ENCODE measurements at regions not wholly inside any gene's neighbourhood (a gene's known extent, or its start where the extent isn't known, plus 50 kb on each side); places are given as distances from the start of the nearest gene placed in this dataset.

GRCh38 chr11:123254357-123254756 is 59.3 kb upstream of the CLMP start:
- no peak for DNase-seq (ENCODE audit: extremely low spot score in 2 of 2)
- no peak for TF ChIP-seq POLR2A (IDR thresholded peaks at IDR 0.05)
- TF ChIP-seq CTCF (IDR thresholded peaks at IDR 0.05) = no peak
- TF ChIP-seq POLR2AphosphoS5 (IDR thresholded peaks at IDR 0.05; ENCODE audit: insufficient read depth in 1 of 2, low read depth in 1 of 2) = no peak
- intact Hi-C loops (cut with DNase I) = no loop called here

GRCh38 chr11:123253911-123254310 is 58.9 kb upstream of the CLMP start:
- H3K4me1 ChIP-seq = no peaks in the 10 kb centered on the region
- no peaks in the 10 kb centered on the region for H3K9me3 ChIP-seq
- intact Hi-C loops (cut with DNase I) = no loop called here
- peak overlapping the region; percentile 62 for H3K27ac ChIP-seq
- H3K27me3 ChIP-seq = no peaks in the 10 kb centered on the region
- TF ChIP-seq CTCF (IDR thresholded peaks at IDR 0.05) (no peak), POLR2A (IDR thresholded peaks at IDR 0.05) (no peak), POLR2AphosphoS5 (IDR thresholded peaks at IDR 0.05; ENCODE audit: insufficient read depth in 1 of 2, low read depth in 1 of 2) (no peak)
- H3K4me3 ChIP-seq = no peak overlapping the region
- DNase-seq (ENCODE audit: extremely low spot score in 2 of 2) = no peak
- H3K36me3 ChIP-seq = no peaks in the 10 kb centered on the region

More at GRCh38 chr11:123254357-123254756, 59.3 kb upstream of the CLMP start:
- Histone ChIP-seq H3K4me3 (no peak overlapping the region), H3K9me3 (no peaks in the 10 kb centered on the region), H3K27me3 (no peaks in the 10 kb centered on the region), H3K27ac (peak overlapping the region; percentile 29), H3K36me3 (no peaks in the 10 kb centered on the region), H3K4me1 (no peaks in the 10 kb centered on the region)

GRCh38 chr11:123253223-123253622 is 58.2 kb upstream of the CLMP start:
- no peak overlapping the region for H3K4me3 ChIP-seq
- no peak for TF ChIP-seq POLR2A (IDR thresholded peaks at IDR 0.05)
- no peak for TF ChIP-seq CTCF (IDR thresholded peaks at IDR 0.05)
- TF ChIP-seq POLR2AphosphoS5 (IDR thresholded peaks at IDR 0.05; ENCODE audit: insufficient read depth in 1 of 2, low read depth in 1 of 2) = no peak
- H3K36me3 ChIP-seq = no peaks in the 10 kb centered on the region
- H3K27ac ChIP-seq = peak overlapping the region; percentile 62
- H3K9me3 ChIP-seq = no peaks in the 10 kb centered on the region
- H3K4me1 ChIP-seq = no peaks in the 10 kb centered on the region
- intact Hi-C loops (cut with DNase I) = no loop called here
- H3K27me3 ChIP-seq = no peaks in the 10 kb centered on the region
- DNase-seq (ENCODE audit: extremely low spot score in 2 of 2) = no peak

- Histone ChIP-seq H3K36me3 (no peaks in the 10 kb centered on the region), H3K27me3 (no peaks in the 10 kb centered on the region), H3K4me3 (no peak overlapping the region), H3K9me3 (no peaks in the 10 kb centered on the region), H3K27ac (peak overlapping the region; percentile 52), H3K4me1 (no peaks in the 10 kb centered on the region)
- no peak for TF ChIP-seq POLR2AphosphoS5 (IDR thresholded peaks at IDR 0.05; ENCODE audit: insufficient read depth in 1 of 2, low read depth in 1 of 2)
- TF ChIP-seq POLR2A (IDR thresholded peaks at IDR 0.05) = no peak
- no peak for TF ChIP-seq CTCF (IDR thresholded peaks at IDR 0.05)
- intact Hi-C loops (cut with DNase I) = no loop called here
- no peak for DNase-seq (ENCODE audit: extremely low spot score in 2 of 2)
Measured at GRCh38 chr11:123251657-123252344, 56.8 kb upstream of the CLMP start.

- H3K27ac ChIP-seq = peak overlapping the region; percentile 52
- no peaks in the 10 kb centered on the region for H3K27me3 ChIP-seq
- no peaks in the 10 kb centered on the region for H3K9me3 ChIP-seq
- TF ChIP-seq POLR2A (IDR thresholded peaks at IDR 0.05) (no peak), CTCF (IDR thresholded peaks at IDR 0.05) (no peak), POLR2AphosphoS5 (IDR thresholded peaks at IDR 0.05; ENCODE audit: insufficient read depth in 1 of 2, low read depth in 1 of 2) (no peak)
- no peak overlapping the region for H3K4me3 ChIP-seq
- intact Hi-C loops (cut with DNase I) = no loop called here
- DNase-seq (ENCODE audit: extremely low spot score in 2 of 2) = no peak
- H3K36me3 ChIP-seq = no peaks in the 10 kb centered on the region
- no peaks in the 10 kb centered on the region for H3K4me1 ChIP-seq
Measured at GRCh38 chr11:123250892-123251656, 56.0 kb upstream of the CLMP start.
